HL-60 (cell line): ENCODE measurements at regions not wholly inside any gene's neighbourhood (a gene's known extent, or its start where the extent isn't known, plus 50 kb on each side); places are given as distances from the start of the nearest gene placed in this dataset.

Experiments
- GABPA ChIP-seq: IDR thresholded peaks from 2 replicates; pipeline ENCODE4 v1.6.1; 2012; ENCODE audit warnings: low read depth
- POLR2AphosphoS5 ChIP-seq: IDR thresholded peaks from 2 replicates; pipeline ENCODE4 v1.6.1; 2012; ENCODE audit warnings: low read depth

GRCh38 chr20:54869765-54870164 is 394.4 kb downstream of the DOK5 start:
- TF ChIP-seq GABPA (no peak), POLR2AphosphoS5 (no peak)
